Panc1 (cell line): ENCODE measurements at regions not wholly inside any gene's neighbourhood (a gene's known extent, or its start where the extent isn't known, plus 50 kb on each side); places are given as distances from the start of the nearest gene placed in this dataset.

Experiments used
- ATAC-seq: fragments of 200-7000 bp; cut with Tn5 transposase; 2 replicates; pipeline ENCODE4 v1.9.1; 2020; ENCODE audit warnings: mild to moderate bottlenecking, moderate library complexity
- BruUV-seq: library from RNA; stranded (reverse); fragments of 400-500 nt; replicated peaks from 2 replicates; lab custom pipeline; 2021; lab: Mats Ljungman, UMichigan
- CTCF ChIA-PET: fragments of 300-600 bp; sonication (Branson Sonifier 250); formaldehyde crosslinking; loops from one replicate; lab custom pipeline; 2022; ENCODE audit warnings: antibody characterized with exemption; lab: Charles Lee
- POLR2A ChIA-PET: fragments of 300-600 bp; sonication (Branson Sonifier 250); formaldehyde crosslinking; loops from one replicate; lab custom pipeline; 2022; ENCODE audit warnings: antibody characterized with exemption; lab: Charles Lee
- DNase-seq: peaks from one replicate; pipeline ENCODE4 v3.0.0-alpha.2; 2010; ENCODE audit warnings: low read depth, low spot score
- H3K27ac ChIP-seq: 2 replicates; pipeline ENCODE4 v1.5.1; 2011; ENCODE audit warnings: mild to moderate bottlenecking, low read length, inconsistent platforms
- H3K27me3 ChIP-seq: fragments of 200-500 bp; sonication (Bioruptor generic); 2 replicates; pipeline ENCODE4 v1.6.0; 2014; ENCODE audit warnings: low read length, inconsistent platforms; ENCODE audit not compliant: control insufficient read depth, insufficient read depth
- H3K36me3 ChIP-seq: fragments of 200-500 bp; sonication (Bioruptor generic); 2 replicates; pipeline ENCODE4 v1.5.1; 2014; ENCODE audit warnings: inconsistent platforms, mild to moderate bottlenecking, low read length, moderate library complexity; ENCODE audit not compliant: control insufficient read depth, insufficient read depth
- H3K4me1 ChIP-seq: 2 replicates; pipeline ENCODE4 v1.5.1; 2011; ENCODE audit warnings: inconsistent platforms, mild to moderate bottlenecking, low read length, moderate library complexity; ENCODE audit not compliant: control insufficient read depth, insufficient read depth
- H3K4me3 ChIP-seq, 2 experiments: 2 replicates each; pipeline ENCODE4 v1.5.1; 2011 to 2012; ENCODE audit warnings: low read depth in 2 of 2, low read length in 2 of 2, mild to moderate bottlenecking in 2 of 2, inconsistent platforms in 1 of 2, moderate library complexity in 1 of 2
- H3K9me3 ChIP-seq: fragments of 200-500 bp; sonication (Bioruptor generic); 2 replicates; pipeline ENCODE4 v1.5.1; 2014; ENCODE audit warnings: low read depth, mild to moderate bottlenecking, inconsistent platforms, low read length, moderate library complexity; ENCODE audit not compliant: control insufficient read depth, insufficient read depth
- CTCF ChIP-seq: fragments of 450-650 bp; IDR thresholded peaks from 2 replicates; pipeline ENCODE4 v1.5.1; 2017; ENCODE audit warnings: mild to moderate bottlenecking
- POLR2AphosphoS5 ChIP-seq: IDR thresholded peaks from 2 replicates; pipeline ENCODE4 v1.6.1; 2012; ENCODE audit warnings: mild to moderate bottlenecking, low read depth, low read length, moderate library complexity
- SIN3A ChIP-seq: IDR thresholded peaks from 2 replicates; pipeline ENCODE4 v1.6.1; 2012; ENCODE audit warnings: low read depth, mild to moderate bottlenecking, low read length, moderate library complexity, borderline replicate concordance; ENCODE audit not compliant: insufficient read depth
- TCF7L2 ChIP-seq: IDR thresholded peaks from 2 replicates; pipeline ENCODE4 v1.6.1; 2011; ENCODE audit warnings: mild to moderate bottlenecking, low read depth, low read length, inconsistent platforms
- in situ Hi-C: cut with HindIII; loops from 2 replicates; pipeline ENCODE4 v1.10.0; 2016; ENCODE audit warnings: low sequenced_read_pairs, low pct_unique_long_range_greater_than_20kb
- intact Hi-C: fragments of 100-400 bp; cut with micrococcal nuclease; formaldehyde crosslinking; loops from one replicate; pipeline ENCODE4 v1.10.0; 2022; ENCODE audit not compliant: unreplicated experiment
- TF ChIP-seq, protein P1 (sequence below), 2 experiments: IDR thresholded peaks; 2 replicates each; pipeline ENCODE4 v1.6.1; 2011 to 2012; ENCODE audit warnings: low read depth in 2 of 2, control low read depth in 1 of 2, low read length in 1 of 2, mild to moderate bottlenecking in 1 of 2, moderate library complexity in 1 of 2; ENCODE audit not compliant: insufficient read depth in 1 of 2

DNA sequence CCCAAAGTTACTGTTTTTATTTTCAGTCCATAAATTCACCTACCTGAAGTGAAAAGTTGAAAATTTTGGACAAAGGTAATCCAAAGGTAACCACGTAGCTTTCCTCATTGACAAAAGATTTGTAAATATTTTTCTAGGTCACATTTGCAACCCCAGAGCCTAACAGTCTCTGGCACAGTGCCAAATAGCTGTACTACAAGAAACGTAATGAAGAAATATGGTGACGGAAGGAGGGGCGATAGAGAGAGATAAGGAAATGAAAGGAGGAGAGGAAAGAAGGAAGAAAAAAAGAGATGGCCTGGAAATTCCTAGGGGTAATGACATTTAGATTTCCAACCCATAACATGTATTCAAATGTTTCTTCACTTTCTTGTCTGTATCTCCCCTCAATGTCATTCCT, 159.4 kb downstream of the BARHL2 start:
- ATAC-seq (no peak), DNase-seq (no peak)
- Histone ChIP-seq H3K36me3 (no peaks in the 10 kb centered on the region), H3K4me3 (no peak overlapping the region), H3K9me3 (no peaks in the 10 kb centered on the region), H3K27ac (no peak overlapping the region), H3K27me3 (peaks cover 4% of the 10 kb centered on the region; the same call in 1 of the 2 replicates), H3K4me1 (no peaks in the 10 kb centered on the region)
- in situ Hi-C loops (no loop called here), intact Hi-C loops (no loop called here)
- no TSS peak for BruUV-seq
- TF ChIP-seq CTCF (no peak), POLR2AphosphoS5 (no peak), TCF7L2 (no peak), SIN3A (no peak)
- TF ChIP-seq, protein P1, sequence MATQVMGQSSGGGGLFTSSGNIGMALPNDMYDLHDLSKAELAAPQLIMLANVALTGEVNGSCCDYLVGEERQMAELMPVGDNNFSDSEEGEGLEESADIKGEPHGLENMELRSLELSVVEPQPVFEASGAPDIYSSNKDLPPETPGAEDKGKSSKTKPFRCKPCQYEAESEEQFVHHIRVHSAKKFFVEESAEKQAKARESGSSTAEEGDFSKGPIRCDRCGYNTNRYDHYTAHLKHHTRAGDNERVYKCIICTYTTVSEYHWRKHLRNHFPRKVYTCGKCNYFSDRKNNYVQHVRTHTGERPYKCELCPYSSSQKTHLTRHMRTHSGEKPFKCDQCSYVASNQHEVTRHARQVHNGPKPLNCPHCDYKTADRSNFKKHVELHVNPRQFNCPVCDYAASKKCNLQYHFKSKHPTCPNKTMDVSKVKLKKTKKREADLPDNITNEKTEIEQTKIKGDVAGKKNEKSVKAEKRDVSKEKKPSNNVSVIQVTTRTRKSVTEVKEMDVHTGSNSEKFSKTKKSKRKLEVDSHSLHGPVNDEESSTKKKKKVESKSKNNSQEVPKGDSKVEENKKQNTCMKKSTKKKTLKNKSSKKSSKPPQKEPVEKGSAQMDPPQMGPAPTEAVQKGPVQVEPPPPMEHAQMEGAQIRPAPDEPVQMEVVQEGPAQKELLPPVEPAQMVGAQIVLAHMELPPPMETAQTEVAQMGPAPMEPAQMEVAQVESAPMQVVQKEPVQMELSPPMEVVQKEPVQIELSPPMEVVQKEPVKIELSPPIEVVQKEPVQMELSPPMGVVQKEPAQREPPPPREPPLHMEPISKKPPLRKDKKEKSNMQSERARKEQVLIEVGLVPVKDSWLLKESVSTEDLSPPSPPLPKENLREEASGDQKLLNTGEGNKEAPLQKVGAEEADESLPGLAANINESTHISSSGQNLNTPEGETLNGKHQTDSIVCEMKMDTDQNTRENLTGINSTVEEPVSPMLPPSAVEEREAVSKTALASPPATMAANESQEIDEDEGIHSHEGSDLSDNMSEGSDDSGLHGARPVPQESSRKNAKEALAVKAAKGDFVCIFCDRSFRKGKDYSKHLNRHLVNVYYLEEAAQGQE (IDR thresholded peaks at IDR 0.05; ENCODE audit: insufficient read depth in 1 of 2, low read depth in 2 of 2, low read length in 1 of 2), result no peak
- POLR2A ChIA-PET, result no interaction called here
- CTCF ChIA-PET, result no interaction called here

- no peak for ATAC-seq
- no TSS peak for BruUV-seq
These were observed 166.3 kb downstream of the BARHL2 start for GRCh38 chr1:90550626-90551406.

More at GRCh38 chr1:90550626-90551406, 166.3 kb downstream of the BARHL2 start:
- no peaks in the 10 kb centered on the region for H3K36me3 ChIP-seq
- intact Hi-C loops, result no loop called here
- peaks cover 3% of the 10 kb centered on the region for H3K27me3 ChIP-seq
- DNase-seq, result no peak
- in situ Hi-C loops, result no loop called here
- H3K4me3 ChIP-seq, result no peak overlapping the region
- no peaks in the 10 kb centered on the region for H3K9me3 ChIP-seq
- POLR2A ChIA-PET, result no interaction called here
- TF ChIP-seq CTCF (no peak), SIN3A (no peak), TCF7L2 (no peak), POLR2AphosphoS5 (no peak)
- TF ChIP-seq, protein P1 (IDR thresholded peaks at IDR 0.05; ENCODE audit: insufficient read depth in 1 of 2, low read depth in 2 of 2, low read length in 1 of 2), result no peak
- no peak overlapping the region for H3K27ac ChIP-seq
- CTCF ChIA-PET, result no interaction called here
- no peaks in the 10 kb centered on the region for H3K4me1 ChIP-seq
